ENCODE measurements at regions not wholly inside any gene's neighbourhood (a gene's known extent, or its start where the extent isn't known, plus 50 kb on each side); places are given as distances from the start of the nearest gene placed in this dataset.
"Not testable (repeated sequence)": the region's sequence is repeated elsewhere in the genome, so short reads cannot be mapped to it uniquely, and the experiment has no call there.

DNA sequence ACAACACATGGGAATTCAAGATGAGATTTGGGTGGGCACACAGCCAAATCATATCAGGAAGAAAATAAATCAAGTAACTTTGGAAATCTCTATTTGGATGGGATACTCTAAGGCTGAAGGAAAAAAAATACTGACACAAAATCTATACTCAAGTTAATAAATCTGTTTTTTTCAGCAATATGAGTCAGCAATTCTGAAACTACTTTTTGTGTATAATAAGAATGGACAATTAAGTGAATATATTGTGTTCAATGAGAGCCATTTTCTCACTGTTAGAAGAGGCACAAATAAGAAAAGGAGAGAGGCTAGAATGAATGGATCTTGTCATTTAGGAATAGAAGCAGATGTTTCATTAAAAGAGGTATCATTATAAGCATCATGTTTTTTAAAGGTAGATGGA lies 651.0 kb downstream of the TAF11L14 start:
- Mint-ChIP-seq H3K4me1 (peaks cover 2% of the 10 kb centered on the region), H3K36me3 (no peaks in the 10 kb centered on the region), H3K4me3 (no peak overlapping the region), H3K9me3 (peaks cover 0 to 9% (median 3%) of the 10 kb centered on the region in 7 donors), H3K27me3 (ENCODE audit: low read depth in 3 of 3) (peaks cover 0 to 4% (median 2%) of the 10 kb centered on the region in 3 donors), H3K27ac (peak overlapping the region in 1 of 7 donors; percentile 50)
- H3K9me3 ChIP-seq (replicated peaks in 1 of 2; ENCODE audit: control insufficient read depth in 1 of 2, insufficient read depth in 1 of 2, low read length in 2 of 2) = peaks cover 0 to 4% of the 10 kb centered on the region in 2 donors
- H2AFZ ChIP-seq (ENCODE audit: insufficient read depth, low read depth, low read length, poor library complexity, severe bottlenecking) = no peak overlapping the region
- intact Hi-C loops (cut with micrococcal nuclease) = no loop called here
- H3K36me3 ChIP-seq (replicated peaks in 1 of 2; ENCODE audit: control insufficient read depth in 1 of 2, insufficient read depth in 2 of 2, low read length in 2 of 2) = no peaks in the 10 kb centered on the region
- no peak overlapping the region for H3K27ac ChIP-seq (ENCODE audit: low read depth in 1 of 2, low read length in 2 of 2)
- no peak overlapping the region for H3K4me3 ChIP-seq (replicated peaks in 1 of 3; ENCODE audit: low read depth in 2 of 3, low read length in 3 of 3)
- H3K4me2 ChIP-seq (replicated peaks; ENCODE audit: extremely low read depth, low read length, poor library complexity, severe bottlenecking) = no peak overlapping the region
- DNase-seq = no peak
- no peak overlapping the region for H3K9ac ChIP-seq (ENCODE audit: insufficient read depth, low read length, poor library complexity, severe bottlenecking)
- H4K20me1 ChIP-seq (ENCODE audit: insufficient read depth, low read length) = no peaks in the 10 kb centered on the region
- H3K27me3 ChIP-seq (ENCODE audit: control insufficient read depth in 2 of 2, insufficient read depth in 2 of 2, low read length in 2 of 2) = no peaks in the 10 kb centered on the region
- TF ChIP-seq, protein P1, sequence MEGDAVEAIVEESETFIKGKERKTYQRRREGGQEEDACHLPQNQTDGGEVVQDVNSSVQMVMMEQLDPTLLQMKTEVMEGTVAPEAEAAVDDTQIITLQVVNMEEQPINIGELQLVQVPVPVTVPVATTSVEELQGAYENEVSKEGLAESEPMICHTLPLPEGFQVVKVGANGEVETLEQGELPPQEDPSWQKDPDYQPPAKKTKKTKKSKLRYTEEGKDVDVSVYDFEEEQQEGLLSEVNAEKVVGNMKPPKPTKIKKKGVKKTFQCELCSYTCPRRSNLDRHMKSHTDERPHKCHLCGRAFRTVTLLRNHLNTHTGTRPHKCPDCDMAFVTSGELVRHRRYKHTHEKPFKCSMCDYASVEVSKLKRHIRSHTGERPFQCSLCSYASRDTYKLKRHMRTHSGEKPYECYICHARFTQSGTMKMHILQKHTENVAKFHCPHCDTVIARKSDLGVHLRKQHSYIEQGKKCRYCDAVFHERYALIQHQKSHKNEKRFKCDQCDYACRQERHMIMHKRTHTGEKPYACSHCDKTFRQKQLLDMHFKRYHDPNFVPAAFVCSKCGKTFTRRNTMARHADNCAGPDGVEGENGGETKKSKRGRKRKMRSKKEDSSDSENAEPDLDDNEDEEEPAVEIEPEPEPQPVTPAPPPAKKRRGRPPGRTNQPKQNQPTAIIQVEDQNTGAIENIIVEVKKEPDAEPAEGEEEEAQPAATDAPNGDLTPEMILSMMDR (IDR thresholded peaks at IDR 0.05) = no peak
- H3K79me2 ChIP-seq (ENCODE audit: insufficient read depth, low read length) = no peaks in the 10 kb centered on the region
- H3K4me1 ChIP-seq (ENCODE audit: control insufficient read depth in 1 of 2, insufficient read depth in 2 of 2, low read length in 2 of 2) = no peaks in the 10 kb centered on the region

DNA sequence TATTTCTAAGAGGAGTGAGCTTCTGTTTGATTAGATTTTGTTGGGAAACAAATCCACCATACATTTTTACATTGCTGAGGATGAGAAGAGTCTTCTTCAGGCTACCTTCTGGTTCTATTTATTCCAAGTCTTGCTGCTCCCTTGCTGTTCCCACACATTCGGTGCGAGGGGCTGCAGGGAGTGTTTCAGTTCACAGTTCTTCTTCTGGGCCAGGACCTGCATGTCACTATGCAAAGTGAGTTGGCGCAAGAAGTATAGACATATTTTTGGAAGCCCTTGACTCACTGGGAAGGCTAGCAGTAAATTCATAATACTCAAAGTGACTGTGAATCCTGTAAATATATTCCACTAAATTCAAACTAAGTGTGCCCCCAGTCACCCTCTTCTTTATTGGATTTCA lies 657.9 kb downstream of the TAF11L14 start:
- H4K20me1 ChIP-seq (ENCODE audit: insufficient read depth, low read length) = no peaks in the 10 kb centered on the region
- H3K9ac ChIP-seq (ENCODE audit: insufficient read depth, low read length, poor library complexity, severe bottlenecking) = no peak overlapping the region
- no peaks in the 10 kb centered on the region for H3K36me3 Mint-ChIP-seq
- H3K79me2 ChIP-seq (ENCODE audit: insufficient read depth, low read length) = no peaks in the 10 kb centered on the region
- no peaks in the 10 kb centered on the region for H3K27me3 ChIP-seq (ENCODE audit: control insufficient read depth in 2 of 2, insufficient read depth in 2 of 2, low read length in 2 of 2)
- intact Hi-C loops (cut with micrococcal nuclease) = no loop called here
- peaks cover 3% of the 10 kb centered on the region for H3K4me1 Mint-ChIP-seq
- DNase-seq = no peak
- no peak overlapping the region for H3K4me2 ChIP-seq (replicated peaks; ENCODE audit: extremely low read depth, low read length, poor library complexity, severe bottlenecking)
- no peak overlapping the region for H3K4me3 ChIP-seq (replicated peaks in 1 of 3; ENCODE audit: low read depth in 2 of 3, low read length in 3 of 3)
- H3K9me3 Mint-ChIP-seq = peaks cover 2 to 11% (median 6%) of the 10 kb centered on the region in 7 donors
- no peaks in the 10 kb centered on the region for H3K9me3 ChIP-seq (replicated peaks in 1 of 2; ENCODE audit: control insufficient read depth in 1 of 2, insufficient read depth in 1 of 2, low read length in 2 of 2)
- H3K27ac ChIP-seq (ENCODE audit: low read depth in 1 of 2, low read length in 2 of 2) = no peak overlapping the region
- TF ChIP-seq, protein P1 (IDR thresholded peaks at IDR 0.05) = no peak
- peaks cover 0 to 4% (median 1%) of the 10 kb centered on the region in 3 donors for H3K27me3 Mint-ChIP-seq (ENCODE audit: low read depth in 3 of 3)
- no peak overlapping the region for H3K27ac Mint-ChIP-seq
- 100% methylated on average over 2 of the region's 3 CpGs for WGBS (ENCODE audit: insufficient coverage)
- H3K4me1 ChIP-seq (ENCODE audit: control insufficient read depth in 1 of 2, insufficient read depth in 2 of 2, low read length in 2 of 2) = no peaks in the 10 kb centered on the region
- no peak overlapping the region for H2AFZ ChIP-seq (ENCODE audit: insufficient read depth, low read depth, low read length, poor library complexity, severe bottlenecking)
- H3K4me3 Mint-ChIP-seq = no peak overlapping the region
- no peaks in the 10 kb centered on the region for H3K36me3 ChIP-seq (replicated peaks in 1 of 2; ENCODE audit: control insufficient read depth in 1 of 2, insufficient read depth in 2 of 2, low read length in 2 of 2)

DNA sequence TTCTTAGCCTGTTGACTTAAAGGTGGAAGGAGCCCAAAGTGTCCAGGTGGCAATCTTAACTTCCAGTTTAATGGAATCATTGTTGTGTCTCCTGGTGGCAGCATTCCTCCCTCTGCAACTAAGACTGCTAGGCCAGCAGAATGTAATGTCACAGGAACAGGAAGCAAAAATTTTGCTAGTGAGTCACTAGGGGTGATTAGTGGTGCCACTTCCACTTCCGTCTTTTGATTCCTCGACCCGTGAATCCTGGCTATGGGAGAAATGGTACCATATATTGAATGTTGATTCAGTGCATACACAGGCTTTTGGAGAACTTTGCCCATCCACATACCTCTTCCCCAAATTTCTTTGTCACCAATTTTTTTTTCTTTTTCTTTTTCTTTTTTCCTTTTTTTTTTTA lies 661.4 kb downstream of the TAF11L14 start:
- Mint-ChIP-seq H3K27ac (peak overlapping the region in 1 of 7 donors; percentile 20), H3K9me3 (peaks cover 2 to 11% (median 6%) of the 10 kb centered on the region in 7 donors)
- DNase-seq = peak; percentile 21 to 79 (median 67)
- H3K27me3 Mint-ChIP-seq (ENCODE audit: low read depth in 3 of 3); H3K27ac ChIP-seq (ENCODE audit: low read depth in 1 of 2, low read length in 2 of 2); H3K36me3 ChIP-seq (replicated peaks in 1 of 2; ENCODE audit: control insufficient read depth in 1 of 2, insufficient read depth in 2 of 2, low read length in 2 of 2); H2AFZ ChIP-seq (ENCODE audit: insufficient read depth, low read depth, low read length, poor library complexity, severe bottlenecking); H3K4me3 Mint-ChIP-seq; H3K4me1 Mint-ChIP-seq; H3K27me3 ChIP-seq (ENCODE audit: control insufficient read depth in 2 of 2, insufficient read depth in 2 of 2, low read length in 2 of 2); H3K4me1 ChIP-seq (ENCODE audit: control insufficient read depth in 1 of 2, insufficient read depth in 2 of 2, low read length in 2 of 2); H4K20me1 ChIP-seq (ENCODE audit: insufficient read depth, low read length); H3K4me2 ChIP-seq (replicated peaks; ENCODE audit: extremely low read depth, low read length, poor library complexity, severe bottlenecking); H3K36me3 Mint-ChIP-seq; H3K79me2 ChIP-seq (ENCODE audit: insufficient read depth, low read length); intact Hi-C loops (cut with micrococcal nuclease); H3K9ac ChIP-seq (ENCODE audit: insufficient read depth, low read length, poor library complexity, severe bottlenecking); H3K9me3 ChIP-seq (replicated peaks in 1 of 2; ENCODE audit: control insufficient read depth in 1 of 2, insufficient read depth in 1 of 2, low read length in 2 of 2); H3K4me3 ChIP-seq (replicated peaks in 1 of 3; ENCODE audit: low read depth in 2 of 3, low read length in 3 of 3): not testable (repeated sequence)
- WGBS (ENCODE audit: insufficient coverage) = no CpG with 5 or more reads among the region's 3 CpGs

Measured in CD14-positive monocyte (primary cell).